Astrocyte (in vitro differentiated cells and primary cell): ENCODE measurements at regions not wholly inside any gene's neighbourhood (a gene's known extent, or its start where the extent isn't known, plus 50 kb on each side); places are given as distances from the start of the nearest gene placed in this dataset.

Source experiments
- DNase-seq: peaks from one replicate; pipeline ENCODE4 v3.0.0-alpha.2; 2010; ENCODE audit warnings: low read depth
- FAIRE-seq: peaks from 2 replicates; lab custom pipeline; 2011; peaks lifted over from hg19 to GRCh38; lab: Jason Lieb, UNC
- H2AFZ ChIP-seq: 2 replicates; pipeline ENCODE4 v1.6.0; 2012; ENCODE audit warnings: low read depth, low read length, inconsistent platforms
- H3K27ac ChIP-seq: 2 replicates; pipeline ENCODE4 v1.5.1; 2011; ENCODE audit warnings: low read depth, low read length, inconsistent platforms
- H3K27me3 ChIP-seq: 2 replicates; pipeline ENCODE4 v1.6.0; 2011; ENCODE audit warnings: low read length, inconsistent platforms; ENCODE audit not compliant: insufficient read depth
- H3K36me3 ChIP-seq: 2 replicates; pipeline ENCODE4 v1.5.1; 2011; ENCODE audit warnings: low read length, inconsistent platforms; ENCODE audit not compliant: insufficient read depth
- H3K4me1 ChIP-seq: 2 replicates; pipeline ENCODE4 v1.5.1; 2011; ENCODE audit warnings: low read length, inconsistent platforms; ENCODE audit not compliant: insufficient read depth
- H3K4me2 ChIP-seq: 2 replicates; pipeline ENCODE4 v1.6.0; 2012; ENCODE audit warnings: low read length, inconsistent platforms
- H3K4me3 ChIP-seq: 2 replicates; pipeline ENCODE4 v1.5.1; 2011; ENCODE audit warnings: low read depth, mild to moderate bottlenecking, low read length, inconsistent platforms; ENCODE audit not compliant: insufficient read depth
- H3K79me2 ChIP-seq: 2 replicates; pipeline ENCODE4 v1.6.0; 2012; ENCODE audit warnings: mild to moderate bottlenecking, low read length, inconsistent platforms; ENCODE audit not compliant: insufficient read depth
- H3K9ac ChIP-seq: 2 replicates; pipeline ENCODE4 v1.6.0; 2012; ENCODE audit warnings: mild to moderate bottlenecking, low read length, inconsistent platforms
- H3K9me3 ChIP-seq: 2 replicates; pipeline ENCODE4 v1.5.1; 2012; ENCODE audit warnings: low read depth, mild to moderate bottlenecking, low read length, inconsistent platforms; ENCODE audit not compliant: insufficient read depth
- H4K20me1 ChIP-seq: 2 replicates; pipeline ENCODE4 v1.6.0; 2012; ENCODE audit warnings: low read length, inconsistent platforms; ENCODE audit not compliant: insufficient read depth
- H3K27ac Mint-ChIP-seq: one replicate; pipeline ENCODE4 v1.8.0; 2021; ENCODE audit warnings: mild to moderate bottlenecking, mixed read lengths; ENCODE audit not compliant: unreplicated experiment
- H3K27me3 Mint-ChIP-seq: one replicate; pipeline ENCODE4 v1.8.0; 2021; ENCODE audit warnings: low read depth, mixed read lengths; ENCODE audit not compliant: unreplicated experiment
- H3K36me3 Mint-ChIP-seq: one replicate; pipeline ENCODE4 v1.8.0; 2021; ENCODE audit warnings: low read depth, mixed read lengths; ENCODE audit not compliant: unreplicated experiment
- H3K4me1 Mint-ChIP-seq: one replicate; pipeline ENCODE4 v1.8.0; 2021; ENCODE audit warnings: low read depth, mixed read lengths; ENCODE audit not compliant: unreplicated experiment
- H3K4me3 Mint-ChIP-seq: one replicate; pipeline ENCODE4 v1.8.0; 2021; ENCODE audit warnings: mild to moderate bottlenecking, moderate library complexity, mixed read lengths; ENCODE audit not compliant: unreplicated experiment
- H3K9me3 Mint-ChIP-seq: one replicate; pipeline ENCODE4 v1.8.0; 2021; ENCODE audit warnings: mild to moderate bottlenecking, mixed read lengths; ENCODE audit not compliant: unreplicated experiment
- CTCF ChIP-seq: IDR thresholded peaks from 2 replicates; pipeline ENCODE4 v1.5.1; 2011; ENCODE audit warnings: low read depth, mild to moderate bottlenecking, inconsistent platforms, low read length, moderate library complexity; ENCODE audit not compliant: insufficient read depth
- EZH2 ChIP-seq: IDR thresholded peaks from 2 replicates; pipeline ENCODE4 v1.6.1; 2012; ENCODE audit warnings: mild to moderate bottlenecking, low read length, inconsistent platforms; ENCODE audit not compliant: insufficient read depth

- no peak for TF ChIP-seq CTCF
- no peak for TF ChIP-seq EZH2
- Histone ChIP-seq H3K27me3 (no peaks in the 10 kb centered on the region), H3K27ac (no peak overlapping the region), H3K36me3 (no peaks in the 10 kb centered on the region), H3K4me3 (no peak overlapping the region), H3K79me2 (no peaks in the 10 kb centered on the region), H3K9ac (no peak overlapping the region), H3K4me2 (no peak overlapping the region), H3K9me3 (no peaks in the 10 kb centered on the region), H3K4me1 (no peaks in the 10 kb centered on the region), H2AFZ (no peak overlapping the region), H4K20me1 (no peaks in the 10 kb centered on the region)
- Mint-ChIP-seq H3K9me3 (no peaks in the 10 kb centered on the region), H3K36me3 (no peaks in the 10 kb centered on the region), H3K4me1 (peaks cover 15% of the 10 kb centered on the region), H3K27ac (no peak overlapping the region), H3K27me3 (no peaks in the 10 kb centered on the region), H3K4me3 (no peak overlapping the region)
- no peak for FAIRE-seq
- no peak for DNase-seq
Measured at GRCh38 chr1:86228546-86228945, 72.0 kb upstream of the COL24A1 start.

- H2AFZ ChIP-seq = no peak overlapping the region
- no peak overlapping the region for H3K4me2 ChIP-seq
- no peaks in the 10 kb centered on the region for H3K4me1 ChIP-seq
- H3K27ac Mint-ChIP-seq = no peak overlapping the region
- H3K36me3 Mint-ChIP-seq = no peaks in the 10 kb centered on the region
- TF ChIP-seq CTCF = no peak
- no peak for TF ChIP-seq EZH2
- H3K79me2 ChIP-seq = no peaks in the 10 kb centered on the region
- H3K4me3 ChIP-seq = no peak overlapping the region
- no peaks in the 10 kb centered on the region for H3K36me3 ChIP-seq
- H3K27ac ChIP-seq = no peak overlapping the region
- H3K9ac ChIP-seq = no peak overlapping the region
- no peaks in the 10 kb centered on the region for H3K9me3 ChIP-seq
- peak; percentile 96 for DNase-seq
- H4K20me1 ChIP-seq = no peaks in the 10 kb centered on the region
- no peaks in the 10 kb centered on the region for H3K27me3 ChIP-seq
- H3K4me1 Mint-ChIP-seq = peaks cover 15% of the 10 kb centered on the region
- no peak overlapping the region for H3K4me3 Mint-ChIP-seq
- H3K9me3 Mint-ChIP-seq = no peaks in the 10 kb centered on the region
- no peaks in the 10 kb centered on the region for H3K27me3 Mint-ChIP-seq
- FAIRE-seq = no peak
Measured at GRCh38 chr1:86227026-86227425, 70.5 kb upstream of the COL24A1 start.

- FAIRE-seq = no peak
Measured at GRCh38 chr1:86226204-86226603, 69.6 kb upstream of the COL24A1 start.

More at GRCh38 chr1:86226204-86226603, 69.6 kb upstream of the COL24A1 start:
- no peak overlapping the region for H3K27ac ChIP-seq
- Mint-ChIP-seq H3K27ac (no peak overlapping the region), H3K9me3 (no peaks in the 10 kb centered on the region), H3K36me3 (no peaks in the 10 kb centered on the region), H3K4me1 (peaks cover 15% of the 10 kb centered on the region), H3K27me3 (no peaks in the 10 kb centered on the region), H3K4me3 (no peak overlapping the region)
- no peaks in the 10 kb centered on the region for H4K20me1 ChIP-seq
- no peak overlapping the region for H2AFZ ChIP-seq
- H3K9ac ChIP-seq = no peak overlapping the region
- H3K9me3 ChIP-seq = no peaks in the 10 kb centered on the region
- no peaks in the 10 kb centered on the region for H3K4me1 ChIP-seq
- H3K79me2 ChIP-seq = no peaks in the 10 kb centered on the region
- no peak overlapping the region for H3K4me3 ChIP-seq
- no peaks in the 10 kb centered on the region for H3K36me3 ChIP-seq
- TF ChIP-seq EZH2 (no peak), CTCF (no peak)
- H3K4me2 ChIP-seq = no peak overlapping the region
- H3K27me3 ChIP-seq = no peaks in the 10 kb centered on the region
- DNase-seq = no peak
